ENCODE measurements at regions not wholly inside any gene's neighbourhood (a gene's known extent, or its start where the extent isn't known, plus 50 kb on each side); places are given as distances from the start of the nearest gene placed in this dataset.
"Not testable (repeated sequence)": the region's sequence is repeated elsewhere in the genome, so short reads cannot be mapped to it uniquely, and the experiment has no call there.

GRCh38 chr21:14739590-14739989 is 193.5 kb upstream of the SAMSN1 start:
- TF ChIP-seq POLR2AphosphoS5 (IDR thresholded peaks at IDR 0.05) (no peak), POLR2A (IDR thresholded peaks at IDR 0.05) (no peak), CTCF (IDR thresholded peaks at IDR 0.05) (no peak), EP300 (IDR thresholded peaks at IDR 0.05) (no peak)
- Histone ChIP-seq H3K9me3 (no peaks in the 10 kb centered on the region), H3K4me1 (no peaks in the 10 kb centered on the region), H3K36me3 (no peaks in the 10 kb centered on the region), H3K27ac (no peak overlapping the region), H3K4me3 (no peak overlapping the region), H3K27me3 (no peaks in the 10 kb centered on the region)
- WGBS, 2 donors (ENCODE audit: low coverage in 1 of 2) = 79 to 85% methylated on average over 2 of the region's 2 CpGs
- ATAC-seq = no peak

GRCh38 chr21:14738576-14738975 is 192.5 kb upstream of the SAMSN1 start:
- H3K4me3 ChIP-seq, H3K4me1 ChIP-seq, ATAC-seq, H3K36me3 ChIP-seq, H3K9me3 ChIP-seq, H3K27ac ChIP-seq, H3K27me3 ChIP-seq: not testable (repeated sequence)
- WGBS, 2 donors (ENCODE audit: low coverage in 1 of 2) = 84 to 85% methylated on average over 2 to 3 of the region's 3 CpGs

GRCh38 chr21:14737922-14738321 is 191.8 kb upstream of the SAMSN1 start:
- WGBS, 2 donors (ENCODE audit: low coverage in 1 of 2) = 36 to 43% methylated on average over 6 of the region's 6 CpGs
- no peak for TF ChIP-seq POLR2A (IDR thresholded peaks at IDR 0.05)
- TF ChIP-seq CTCF (IDR thresholded peaks at IDR 0.05) = peak in 3 of 4 experiments; percentile 45 to 49 (median 48)
- no peak for ATAC-seq
- Histone ChIP-seq H3K4me1 (no peaks in the 10 kb centered on the region), H3K4me3 (no peak overlapping the region), H3K27me3 (no peaks in the 10 kb centered on the region), H3K9me3 (no peaks in the 10 kb centered on the region), H3K27ac (no peak overlapping the region), H3K36me3 (no peaks in the 10 kb centered on the region)

- H3K36me3 ChIP-seq = no peaks in the 10 kb centered on the region
- no peak for ATAC-seq
- no peaks in the 10 kb centered on the region for H3K9me3 ChIP-seq
- no peak overlapping the region for H3K4me3 ChIP-seq
- WGBS, 2 donors (ENCODE audit: low coverage in 1 of 2) = 51 to 57% methylated on average over 2 of the region's 2 CpGs
- TF ChIP-seq EP300 (IDR thresholded peaks at IDR 0.05) (no peak), POLR2A (IDR thresholded peaks at IDR 0.05) (no peak), CTCF (IDR thresholded peaks at IDR 0.05) (no peak), POLR2AphosphoS5 (IDR thresholded peaks at IDR 0.05) (no peak)
- H3K27ac ChIP-seq = no peak overlapping the region
- H3K4me1 ChIP-seq = no peaks in the 10 kb centered on the region
- H3K27me3 ChIP-seq = no peaks in the 10 kb centered on the region
These were observed 191.2 kb upstream of the SAMSN1 start for GRCh38 chr21:14737284-14737691.

GRCh38 chr21:14736672-14737071 is 190.6 kb upstream of the SAMSN1 start:
- Histone ChIP-seq H3K4me1 (no peaks in the 10 kb centered on the region), H3K9me3 (no peaks in the 10 kb centered on the region), H3K4me3 (no peak overlapping the region), H3K27ac (no peak overlapping the region), H3K36me3 (no peaks in the 10 kb centered on the region), H3K27me3 (no peaks in the 10 kb centered on the region)
- no peak for ATAC-seq
- no peak for TF ChIP-seq POLR2A (IDR thresholded peaks at IDR 0.05)
- TF ChIP-seq EP300 (IDR thresholded peaks at IDR 0.05) = no peak
- TF ChIP-seq POLR2AphosphoS5 (IDR thresholded peaks at IDR 0.05) = no peak
- no peak for TF ChIP-seq CTCF (IDR thresholded peaks at IDR 0.05)
- 56 to 73% methylated on average over 2 of the region's 2 CpGs for WGBS, 2 donors (ENCODE audit: low coverage in 1 of 2)

GRCh38 chr21:14736162-14736561 is 190.0 kb upstream of the SAMSN1 start:
- Histone ChIP-seq H3K9me3 (no peaks in the 10 kb centered on the region), H3K4me1 (no peaks in the 10 kb centered on the region), H3K4me3 (no peak overlapping the region), H3K36me3 (no peaks in the 10 kb centered on the region), H3K27me3 (no peaks in the 10 kb centered on the region), H3K27ac (no peak overlapping the region)
- TF ChIP-seq POLR2AphosphoS5 (IDR thresholded peaks at IDR 0.05) (no peak), EP300 (IDR thresholded peaks at IDR 0.05) (no peak), POLR2A (IDR thresholded peaks at IDR 0.05) (no peak), CTCF (IDR thresholded peaks at IDR 0.05) (no peak)
- ATAC-seq = no peak
- WGBS, 2 donors (ENCODE audit: low coverage in 1 of 2) = 56 to 76% methylated on average over 1 to 2 of the region's 2 CpGs
